Left renal cortex interstitium (tissue), 4 donors: ENCODE measurements at regions not wholly inside any gene's neighbourhood (a gene's known extent, or its start where the extent isn't known, plus 50 kb on each side); places are given as distances from the start of the nearest gene placed in this dataset.

Experiments used
- DNase-seq, 4 donors: peaks; one replicate each; pipeline ENCODE4 v3.0.0-alpha.2; 2013; ENCODE audit warnings: low read depth in 4 of 4, low spot score in 2 of 4, missing footprints in 1 of 4

DNA sequence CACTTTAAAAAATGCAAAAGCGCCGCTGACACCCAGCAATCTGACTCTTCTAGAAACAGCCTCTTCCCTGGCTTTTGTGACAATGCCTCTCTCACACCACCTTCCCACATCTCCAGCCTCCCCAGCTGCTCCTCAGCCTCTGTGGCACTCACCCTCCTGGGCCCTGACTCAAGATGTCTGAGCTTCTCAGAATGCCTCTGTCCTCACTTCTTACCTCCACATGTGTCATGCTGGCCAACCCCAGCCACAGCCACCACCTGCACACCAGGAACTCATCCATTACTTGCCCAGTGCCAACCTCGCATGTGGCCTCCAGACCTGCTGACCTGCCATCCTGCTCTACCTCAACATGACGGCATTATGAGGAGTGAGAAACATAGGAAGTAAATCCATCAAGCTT lies 249.8 kb upstream of the RAB6C start:
- DNase-seq, result no peak

DNA sequence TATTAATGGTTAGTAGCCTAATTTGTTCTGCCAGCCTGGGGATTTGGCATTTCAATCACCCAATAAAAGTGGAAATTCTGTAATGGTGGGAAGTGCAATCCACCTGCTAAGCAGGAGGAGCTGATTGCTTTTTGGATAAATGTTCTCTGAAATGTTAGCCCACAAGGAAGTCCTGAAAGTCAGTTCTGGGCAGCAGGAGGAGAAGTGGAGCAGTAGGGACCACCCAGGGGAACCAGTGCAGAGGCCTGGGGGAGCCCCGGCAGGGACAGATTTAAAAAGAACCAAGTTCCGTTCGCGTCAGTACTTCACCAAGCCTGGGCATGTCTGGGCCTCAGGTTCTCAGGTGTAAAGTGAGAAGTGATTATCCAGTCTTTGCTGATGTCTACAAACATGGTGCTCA lies 248.5 kb upstream of the RAB6C start:
- DNase-seq, result no peak

DNA sequence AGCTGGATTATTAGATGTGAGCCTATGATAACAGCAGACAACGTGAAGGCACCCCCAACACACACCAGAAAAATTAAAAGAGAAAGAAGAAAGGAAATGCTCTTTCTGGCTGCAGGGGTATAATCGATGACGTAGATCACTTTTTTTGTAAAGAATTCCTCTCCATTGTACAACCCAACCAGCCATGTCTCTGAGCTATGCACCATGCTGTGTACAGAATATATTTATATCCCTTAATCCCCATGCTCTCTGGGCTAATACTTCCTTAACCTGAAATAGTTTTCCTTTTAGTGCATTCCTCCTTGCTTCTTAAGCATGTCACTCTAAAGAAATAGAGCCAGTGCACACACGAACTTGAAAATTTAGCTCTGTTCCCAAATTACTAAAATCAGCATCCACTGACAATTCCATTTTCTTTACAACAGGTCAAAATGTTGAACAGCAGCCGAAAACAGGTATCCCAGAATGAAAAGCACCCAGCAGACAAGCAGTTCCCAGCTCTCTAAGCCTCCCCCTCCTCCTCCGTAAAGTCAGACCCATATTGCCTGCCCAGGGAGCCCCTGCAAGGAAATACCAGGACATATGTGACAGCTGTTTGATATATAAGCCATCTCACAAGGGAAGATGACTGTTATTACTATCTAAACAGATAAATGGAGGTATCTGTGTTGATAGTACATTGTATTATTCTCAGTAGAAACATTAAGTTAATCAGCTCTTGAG lies 247.4 kb upstream of the RAB6C start:
- DNase-seq, result no peak

DNA sequence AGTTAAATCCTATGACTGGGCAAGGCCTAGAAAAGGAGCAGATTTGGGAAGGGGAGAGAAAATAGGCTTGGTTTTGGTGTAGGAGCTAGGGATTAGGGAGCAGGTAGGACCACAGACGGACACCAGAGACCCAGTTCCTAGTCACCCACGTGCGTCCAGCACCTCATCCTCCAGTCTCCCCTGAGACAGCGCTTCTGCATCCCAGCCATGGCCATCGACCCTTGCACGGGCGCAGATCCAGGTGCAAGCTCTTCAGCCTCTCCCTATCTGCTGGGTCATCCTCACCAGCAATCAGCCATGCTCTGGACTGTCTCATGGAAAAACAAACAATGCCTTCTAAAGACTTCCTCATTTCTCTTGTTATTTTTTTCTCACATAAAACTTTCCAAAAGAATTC lies 246.8 kb upstream of the RAB6C start:
- no peak for DNase-seq

DNA sequence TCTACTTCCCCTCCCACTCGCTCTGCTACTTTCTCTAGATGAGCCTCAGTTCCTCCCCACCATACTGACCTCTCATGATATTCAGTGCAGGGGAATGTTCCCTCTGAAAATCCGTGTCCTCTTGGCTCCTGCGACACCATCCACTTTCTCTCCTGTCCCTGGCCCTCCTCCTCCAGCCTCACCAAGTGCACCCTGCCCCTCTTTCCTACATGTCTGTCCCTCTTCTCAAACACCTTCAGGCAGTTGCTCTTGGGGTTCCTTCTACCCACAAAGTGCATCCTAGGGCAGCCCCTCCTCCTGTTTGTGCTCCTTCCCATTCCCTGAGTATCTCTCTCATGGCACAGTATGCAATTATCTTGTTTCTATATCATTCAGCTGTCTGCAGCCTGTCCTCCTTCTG lies 246.4 kb upstream of the RAB6C start:
- no peak for DNase-seq

DNA sequence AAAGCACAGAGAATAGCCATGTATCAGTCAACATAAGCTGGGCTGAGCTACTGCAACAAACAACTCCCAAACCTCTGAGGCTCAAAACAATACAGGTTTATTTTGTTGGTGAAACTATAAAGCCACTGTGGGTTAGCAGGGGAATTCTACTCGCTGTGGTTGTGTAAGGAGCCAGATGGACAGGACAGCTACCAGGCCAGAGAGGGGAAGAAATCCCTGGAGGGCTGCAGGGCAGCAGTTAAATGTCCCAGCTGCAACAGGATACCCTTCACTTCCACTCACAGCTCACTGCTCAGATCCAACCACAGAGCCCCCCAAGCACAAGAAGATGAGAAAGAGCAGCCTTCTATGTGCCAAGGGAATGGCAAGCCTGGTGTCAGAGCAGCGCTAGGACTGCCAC lies 245.9 kb upstream of the RAB6C start:
- DNase-seq, result no peak

DNA sequence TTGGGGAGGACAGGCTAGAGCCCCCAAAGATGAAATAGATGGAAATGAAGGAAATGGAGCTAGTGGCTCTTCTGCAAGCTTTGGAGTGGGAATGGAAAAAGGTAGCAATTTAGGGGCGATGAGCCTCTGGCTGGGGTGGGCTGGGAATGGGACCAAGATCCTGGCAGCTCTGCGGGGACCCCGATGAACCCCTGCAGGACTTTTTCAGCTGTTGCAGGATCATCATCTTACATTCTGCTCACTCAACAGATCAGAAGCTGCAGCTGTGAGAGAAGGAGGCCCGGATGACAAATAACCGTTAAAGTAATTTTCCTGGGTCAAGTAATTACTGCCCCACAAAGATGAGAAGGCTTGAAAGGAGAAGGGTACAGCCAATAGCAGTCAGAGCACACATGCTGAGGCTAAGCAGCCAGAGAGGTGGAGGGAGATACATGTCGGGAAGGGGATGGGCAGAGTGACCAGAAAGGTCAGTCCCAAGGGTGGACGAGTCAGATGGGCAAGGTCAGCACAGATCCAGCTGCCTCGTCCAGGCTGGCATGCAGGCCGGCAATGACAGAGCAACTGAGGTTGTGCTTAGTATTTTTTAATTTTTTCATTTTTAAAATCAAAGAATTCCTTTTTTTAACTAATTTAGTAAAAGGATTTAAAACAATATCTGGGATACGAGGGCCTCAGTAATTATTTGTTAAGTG lies 245.0 kb upstream of the RAB6C start:
- no peak for DNase-seq

DNA sequence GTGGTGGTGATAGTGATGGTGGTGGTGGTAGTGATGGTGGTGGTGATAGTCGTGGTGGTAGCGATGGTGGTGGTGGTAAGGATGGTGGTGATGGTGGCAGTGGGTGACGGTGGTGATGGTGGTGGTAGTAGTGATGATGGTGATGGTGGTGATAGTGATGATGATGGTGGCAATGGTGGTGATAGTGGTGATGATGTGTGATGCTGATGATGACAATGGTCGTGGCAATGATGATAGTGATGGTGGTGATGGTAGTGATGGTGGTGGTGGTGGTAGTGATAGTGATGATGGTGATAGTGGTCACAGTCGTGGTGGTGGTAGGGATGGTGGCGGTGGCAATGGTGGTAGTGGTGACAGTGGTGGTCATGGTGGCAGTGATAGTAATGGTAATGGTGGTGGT lies 243.9 kb upstream of the RAB6C start:
- no peak for DNase-seq

DNA sequence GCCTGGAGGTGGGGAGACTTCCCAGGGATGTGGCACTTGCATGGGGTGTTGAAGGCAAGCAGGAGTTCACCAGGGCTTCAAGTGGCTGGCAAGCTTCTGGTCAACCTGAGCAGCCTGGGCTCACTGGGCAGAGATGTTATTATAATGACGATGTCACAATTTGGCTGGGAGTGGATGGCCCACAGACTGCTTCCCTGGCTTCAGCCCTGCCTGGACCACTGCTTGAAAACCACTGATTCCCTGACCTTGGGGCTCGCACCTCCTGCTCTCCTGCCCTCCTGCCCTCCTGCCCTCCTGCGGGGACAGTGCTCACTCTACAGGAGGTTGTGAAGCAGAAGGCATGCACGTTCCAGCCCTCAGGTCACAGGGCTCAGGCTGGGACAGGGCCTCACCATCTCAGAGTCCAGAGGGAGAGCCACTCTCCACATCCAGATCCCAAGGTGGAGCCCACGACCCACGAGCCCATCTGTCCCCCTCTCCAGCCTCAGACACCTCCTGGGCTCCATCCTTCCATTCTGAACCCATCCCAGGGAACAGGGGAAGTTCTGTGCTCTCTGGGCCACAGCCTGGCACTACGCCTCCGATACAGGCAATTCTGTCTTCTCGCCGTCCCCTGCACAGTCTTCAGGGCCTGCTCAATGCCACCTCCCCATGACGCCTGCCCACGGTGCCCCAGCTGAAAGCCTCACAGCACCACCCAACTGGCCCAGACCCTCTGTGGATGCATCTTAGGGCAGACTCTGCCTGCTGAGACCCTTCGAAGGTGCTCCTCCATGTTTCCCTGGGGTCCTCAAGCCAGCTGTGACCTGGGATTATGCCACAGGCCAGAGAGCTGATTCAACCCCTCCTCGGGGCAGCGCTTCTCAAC lies 241.6 kb upstream of the RAB6C start:
- no peak for DNase-seq

DNA sequence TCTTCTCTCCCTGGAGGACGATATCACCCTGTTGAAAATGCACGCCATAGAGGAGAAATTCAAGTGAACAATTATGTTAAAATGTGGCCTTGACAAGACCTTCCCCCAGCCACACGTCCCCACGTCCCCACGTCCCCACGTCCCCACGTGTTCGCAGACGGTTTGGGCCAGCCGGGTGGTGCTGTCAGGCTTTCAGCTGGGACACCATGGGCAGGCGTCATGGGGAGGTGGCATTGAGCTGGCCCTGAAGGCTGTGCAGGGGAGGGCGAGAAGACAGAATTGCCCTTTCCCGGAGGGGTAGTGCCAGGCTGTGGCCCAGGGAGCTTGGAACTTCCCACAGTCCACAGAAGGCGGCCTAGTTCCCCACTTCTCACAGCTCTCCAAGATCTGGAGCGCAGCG lies 240.7 kb upstream of the RAB6C start:
- DNase-seq, result no peak

DNA sequence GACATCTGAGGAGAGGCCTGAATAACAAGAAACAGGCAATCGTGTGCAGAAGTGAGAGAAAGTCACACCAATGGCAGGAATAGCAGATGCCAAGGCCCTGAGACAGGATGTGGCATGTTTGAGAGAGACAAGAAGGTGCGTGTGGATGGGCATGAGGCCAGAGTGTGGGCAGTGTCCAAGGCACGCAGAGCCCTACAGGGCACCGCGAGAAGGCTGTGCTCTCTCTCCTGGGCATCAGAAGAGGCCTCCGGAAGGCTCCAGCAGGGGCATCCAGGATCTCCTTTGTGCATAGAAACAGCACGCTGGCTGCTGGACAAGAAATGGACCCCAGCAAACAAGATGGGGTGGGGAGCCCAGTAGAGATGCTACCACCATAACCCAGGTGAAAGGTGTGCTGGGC lies 239.0 kb upstream of the RAB6C start:
- DNase-seq, result no peak

DNA sequence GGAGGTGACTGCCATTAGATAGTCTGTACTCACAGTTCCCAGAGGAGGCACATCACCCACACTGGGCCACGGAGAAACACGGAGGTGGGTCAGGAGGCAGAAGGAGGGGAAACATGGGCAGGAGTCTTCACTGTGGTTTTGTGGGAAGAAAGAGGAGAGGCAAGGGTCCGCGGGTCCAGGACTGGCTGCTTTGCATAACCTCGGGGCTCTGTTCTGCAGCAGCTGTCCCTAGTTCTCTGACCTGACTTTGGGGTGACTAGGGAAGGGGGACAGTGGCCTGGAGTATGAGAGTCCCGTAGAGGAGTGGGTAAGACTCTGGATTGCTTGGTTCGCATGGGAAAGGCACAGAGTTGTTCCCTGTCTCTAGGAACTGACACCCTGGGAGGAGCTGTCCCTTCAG lies 238.3 kb upstream of the RAB6C start:
- no peak for DNase-seq

DNA sequence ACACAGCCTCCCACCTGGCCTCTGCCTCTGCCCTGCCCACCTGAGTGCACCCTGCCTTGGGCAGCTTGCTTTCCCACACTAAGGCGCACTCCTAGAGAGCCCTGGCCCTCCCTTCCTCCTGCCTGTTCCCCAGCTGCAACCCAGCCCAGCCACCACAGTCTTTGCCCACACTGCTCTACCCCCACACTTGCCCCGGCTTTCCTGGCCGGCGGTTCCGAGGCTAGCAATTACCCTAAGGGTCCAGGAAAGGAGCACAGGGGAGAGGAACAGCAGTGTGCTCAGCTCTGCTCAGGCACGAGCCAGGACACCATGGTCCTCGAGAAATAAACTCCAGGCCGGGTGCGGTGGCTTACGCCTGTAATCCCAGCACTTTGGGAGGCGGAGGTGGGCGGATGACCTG lies 237.8 kb upstream of the RAB6C start:
- no peak for DNase-seq

DNA sequence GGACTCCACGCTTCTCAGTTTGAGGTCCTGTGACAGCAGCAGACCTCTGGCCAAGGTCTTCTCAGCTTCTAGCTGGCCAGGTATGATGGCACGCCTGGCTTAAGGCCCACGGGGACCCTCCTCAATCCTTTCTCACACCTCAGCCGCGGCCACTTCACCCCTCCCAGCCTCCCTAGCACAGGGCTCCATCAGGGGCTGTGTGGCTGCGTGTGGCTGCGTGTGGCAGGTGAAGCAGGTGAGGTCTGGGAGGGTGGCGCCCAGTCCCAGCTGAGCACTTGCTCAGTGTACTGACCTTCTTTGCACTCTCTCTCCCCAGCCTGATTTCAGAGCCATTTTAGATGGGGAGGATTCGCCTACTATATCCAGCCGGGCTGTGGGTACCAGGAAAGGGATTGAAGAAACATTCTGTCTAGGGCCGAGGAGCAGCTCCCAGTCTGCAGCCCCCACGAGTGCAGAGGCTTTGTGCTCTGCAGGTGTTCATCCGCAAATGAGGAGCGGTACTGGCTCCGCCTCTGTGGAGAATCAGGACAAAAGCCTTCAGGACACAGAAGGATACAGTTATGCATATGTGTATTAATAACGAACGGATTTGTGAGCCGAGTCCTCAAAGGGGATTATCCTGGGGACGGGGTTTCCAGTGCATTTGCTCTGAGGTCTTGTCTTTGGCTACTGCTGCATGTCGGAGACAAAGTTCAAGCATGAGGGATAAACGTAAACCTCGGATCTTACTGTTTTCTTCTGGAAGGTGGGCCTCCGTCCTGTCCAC lies 236.9 kb upstream of the RAB6C start:
- DNase-seq, result no peak

DNA sequence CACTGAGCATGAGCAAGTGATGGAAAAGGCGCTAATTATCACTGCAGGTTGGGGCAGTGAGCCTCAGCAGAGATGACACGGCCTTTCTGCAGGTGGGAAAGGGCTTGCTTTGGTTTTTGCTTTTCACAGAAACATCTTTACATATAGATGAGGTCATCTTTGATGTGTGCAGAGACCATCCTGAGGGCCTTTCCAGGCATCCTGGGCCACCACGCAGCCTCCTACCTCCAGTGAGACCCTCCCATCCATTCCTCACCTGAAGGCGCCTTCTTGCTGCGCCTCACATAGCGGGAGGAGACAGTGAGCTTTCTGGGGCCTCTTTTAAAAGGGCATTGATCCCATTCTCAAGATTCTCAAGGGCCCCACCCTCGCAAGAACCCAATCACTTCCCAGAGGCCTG lies 235.3 kb upstream of the RAB6C start:
- no peak for DNase-seq

DNA sequence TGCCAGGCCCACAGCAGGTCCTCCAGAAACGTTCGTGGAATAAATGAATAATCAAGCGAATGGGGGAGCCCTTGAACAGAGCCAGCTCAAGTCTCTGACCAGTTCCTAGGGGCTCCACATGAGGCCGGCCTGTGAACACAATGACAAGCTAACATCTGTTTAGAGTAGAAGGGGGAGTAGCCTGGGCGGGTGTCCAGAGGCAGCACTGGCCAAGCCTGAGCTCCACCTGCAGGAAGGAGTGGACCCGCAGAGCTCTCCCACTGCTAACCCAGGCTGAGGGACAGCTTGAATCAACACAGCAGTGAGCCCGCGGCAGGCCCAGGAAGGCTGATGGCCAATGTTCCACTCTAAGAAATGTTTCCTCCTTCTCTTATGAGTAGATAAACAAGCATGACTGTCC lies 234.8 kb upstream of the RAB6C start:
- no peak for DNase-seq

DNA sequence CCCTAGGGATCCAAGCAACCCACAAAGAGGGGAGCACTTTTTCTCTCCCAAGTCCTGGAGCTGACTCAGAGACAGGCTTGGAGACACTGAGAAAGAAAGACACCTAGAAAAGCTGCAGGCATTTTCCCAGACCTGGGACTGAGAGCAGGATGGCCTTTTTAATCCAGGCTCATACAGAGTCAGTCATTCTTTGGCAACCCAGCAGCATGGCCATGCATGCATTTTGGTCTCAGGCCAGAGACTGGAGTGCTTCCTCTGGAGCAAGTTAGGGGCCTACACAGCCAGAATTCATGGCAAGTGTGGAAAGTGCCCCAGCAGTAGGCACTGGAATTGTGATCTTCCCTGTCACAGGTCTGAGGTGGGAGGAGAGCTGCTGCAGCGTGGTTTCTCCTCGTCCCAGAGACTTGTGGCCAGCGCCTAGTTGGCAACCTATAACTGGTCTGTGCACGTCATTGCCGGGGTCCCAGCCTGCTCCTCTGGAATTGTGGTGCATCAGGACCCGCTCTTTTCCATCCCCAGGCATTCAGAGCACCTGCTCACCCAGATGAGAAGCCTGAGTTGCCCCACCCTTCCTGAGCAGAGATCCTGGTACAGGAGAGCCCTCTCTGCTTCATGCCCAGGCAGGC lies 231.9 kb upstream of the RAB6C start:
- DNase-seq, result no peak

DNA sequence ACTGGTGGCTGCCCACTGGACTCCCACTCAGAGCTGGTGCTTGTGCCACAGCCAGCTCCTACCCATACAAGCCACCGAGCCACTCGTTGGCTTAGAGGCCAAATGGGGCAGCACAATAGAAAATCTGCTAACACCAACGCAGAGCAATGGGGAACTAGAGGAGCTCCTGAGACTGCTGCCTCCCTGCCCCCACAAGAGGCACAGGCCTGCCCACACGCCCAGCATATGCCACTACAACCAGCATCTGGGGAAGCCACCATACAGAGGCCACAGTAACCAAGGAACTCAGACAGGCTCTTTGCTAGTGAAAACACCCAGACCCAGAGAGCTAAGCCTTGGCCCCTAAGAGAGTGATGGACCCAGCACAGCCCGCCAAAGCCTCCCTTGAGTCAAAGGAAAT lies 231.2 kb upstream of the RAB6C start:
- no peak for DNase-seq

DNA sequence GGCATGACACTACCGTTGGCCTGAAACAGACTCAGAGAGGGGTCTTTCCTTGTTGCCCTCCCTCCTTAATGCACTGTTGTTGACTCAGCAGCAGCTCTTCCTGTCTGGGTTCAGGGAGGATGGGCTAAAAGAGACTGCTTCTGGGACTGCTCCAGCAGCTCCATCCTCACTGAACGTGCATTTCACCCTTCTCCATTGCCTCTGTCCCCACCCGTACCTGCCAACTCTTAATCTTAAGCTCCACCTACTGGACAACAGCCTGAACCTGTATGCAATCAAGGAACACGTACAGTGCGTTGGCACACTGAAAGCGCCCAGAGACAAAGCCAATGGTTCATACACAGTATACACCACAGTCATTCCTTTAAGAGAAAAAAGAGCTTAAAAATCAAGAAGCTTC lies 230.8 kb upstream of the RAB6C start:
- no peak for DNase-seq

DNA sequence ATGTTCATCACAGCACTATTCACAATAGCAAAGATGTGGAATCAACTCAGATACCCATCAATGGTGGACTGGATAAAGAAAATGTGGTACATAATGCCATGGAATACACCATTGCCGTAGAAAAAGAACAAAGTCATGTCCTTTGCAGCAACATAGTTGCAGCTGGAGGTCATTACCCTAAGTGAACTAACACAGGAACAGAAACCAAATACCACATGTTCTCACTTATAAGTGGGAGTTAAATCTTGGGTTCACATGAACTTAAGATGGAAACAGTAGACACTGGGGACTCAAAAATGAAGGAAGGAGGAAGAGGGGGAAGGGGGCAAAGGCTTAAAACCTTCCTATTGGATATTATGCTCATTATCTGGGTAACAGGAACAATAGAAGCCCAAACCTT lies 228.1 kb upstream of the RAB6C start:
- DNase-seq, result no peak

DNA sequence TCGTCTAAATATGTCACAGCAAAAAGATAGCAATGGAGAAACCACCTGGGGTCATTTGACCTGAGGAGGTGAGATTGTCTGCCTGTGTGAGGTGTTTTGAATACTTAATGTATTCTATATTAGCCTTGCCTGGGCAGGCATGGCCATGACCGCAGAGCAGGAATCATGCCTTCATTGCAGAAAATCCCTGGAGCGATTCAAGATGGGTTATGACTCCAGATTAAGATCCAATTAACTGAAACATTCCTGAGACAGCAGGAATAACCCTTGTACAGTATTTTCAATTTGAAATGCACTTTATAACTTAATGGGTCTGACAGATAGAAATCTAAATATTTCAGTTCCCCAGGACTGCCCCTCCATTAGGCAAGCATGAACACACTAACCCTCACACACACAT lies 227.3 kb upstream of the RAB6C start:
- DNase-seq, result no peak
